CD8-positive, alpha-beta memory T cell (primary cell): ENCODE measurements at regions not wholly inside any gene's neighbourhood (a gene's known extent, or its start where the extent isn't known, plus 50 kb on each side); places are given as distances from the start of the nearest gene placed in this dataset.

ENCODE experiments used
- CTCF ChIA-PET: fragments of 350-600 bp; sonication (Branson Sonifier 250); formaldehyde crosslinking; loops from one replicate; lab custom pipeline; 2021; ENCODE audit warnings: antibody characterized with exemption; lab: Charles Lee
- POLR2A ChIA-PET: fragments of 350-600 bp; sonication (Branson Sonifier 250); formaldehyde crosslinking; loops from one replicate; lab custom pipeline; 2021; ENCODE audit warnings: antibody characterized with exemption; lab: Charles Lee
- DNase-seq, 5 donors: peaks; one replicate each; pipeline versions ENCODE4 v3.0.0 to v3.0.0-alpha.2; 2020 to 2022; ENCODE audit warnings: mixed read lengths in 1 of 5
- H3K27ac ChIP-seq: one replicate; pipeline ENCODE4 v1.7.0; 2013; ENCODE audit warnings: low read depth, mild to moderate bottlenecking, low read length, moderate library complexity
- H3K27me3 ChIP-seq: 2 replicates; pipeline ENCODE4 v1.7.0; 2013; ENCODE audit warnings: low read length, mild to moderate bottlenecking; ENCODE audit not compliant: insufficient read depth, poor library complexity, severe bottlenecking
- H3K36me3 ChIP-seq: 2 replicates; pipeline ENCODE4 v1.7.0; 2013; ENCODE audit warnings: mild to moderate bottlenecking, low read length, moderate library complexity; ENCODE audit not compliant: insufficient read depth
- H3K4me1 ChIP-seq: 2 replicates; pipeline ENCODE4 v1.7.0; 2013; ENCODE audit warnings: mild to moderate bottlenecking, low read length, moderate library complexity; ENCODE audit not compliant: insufficient read depth
- H3K4me3 ChIP-seq: 2 replicates; pipeline ENCODE4 v1.7.0; 2013; ENCODE audit warnings: mild to moderate bottlenecking, low read length
- H3K9me3 ChIP-seq: 2 replicates; pipeline ENCODE4 v1.7.0; 2013; ENCODE audit warnings: mild to moderate bottlenecking, low read length
- H3K27ac Mint-ChIP-seq, 8 donors: one replicate each; pipeline ENCODE4 v1.8.0; 2020 to 2021; ENCODE audit warnings: mixed read lengths in 8 of 8, mild to moderate bottlenecking in 6 of 8, inconsistent platforms in 3 of 8, moderate library complexity in 3 of 8
- H3K27me3 Mint-ChIP-seq, 2 donors: one replicate each; pipeline ENCODE4 v1.8.0; 2020 to 2021; ENCODE audit warnings: mixed read lengths in 2 of 2, mild to moderate bottlenecking in 1 of 2, moderate library complexity in 1 of 2
- H3K36me3 Mint-ChIP-seq, 3 donors: one replicate each; pipeline ENCODE4 v1.8.0; 2020 to 2021; ENCODE audit warnings: mixed read lengths in 3 of 3, inconsistent platforms in 1 of 3, mild to moderate bottlenecking in 1 of 3
- H3K4me1 Mint-ChIP-seq, 3 donors: one replicate each; pipeline ENCODE4 v1.8.0; 2020 to 2021; ENCODE audit warnings: mixed read lengths in 3 of 3, inconsistent platforms in 1 of 3, mild to moderate bottlenecking in 1 of 3
- H3K4me3 Mint-ChIP-seq, 7 donors: one replicate each; pipeline ENCODE4 v1.8.0; 2020 to 2021; ENCODE audit warnings: mixed read lengths in 7 of 7, mild to moderate bottlenecking in 6 of 7, moderate library complexity in 4 of 7, inconsistent platforms in 2 of 7
- H3K9me3 Mint-ChIP-seq, 5 donors: one replicate each; pipeline ENCODE4 v1.8.0; 2020 to 2022; ENCODE audit warnings: mixed read lengths in 5 of 5, mild to moderate bottlenecking in 3 of 5, moderate library complexity in 2 of 5, inconsistent platforms in 1 of 5

GRCh38 chr7:135822376-135822775, 73.8 kb upstream of the FAM180A start:
- Histone ChIP-seq H3K36me3 (no peaks in the 10 kb centered on the region), H3K27me3 (peaks cover 3% of the 10 kb centered on the region), H3K4me3 (no peak overlapping the region), H3K27ac (no peak overlapping the region), H3K9me3 (no peaks in the 10 kb centered on the region), H3K4me1 (no peaks in the 10 kb centered on the region)
- POLR2A ChIA-PET: no interaction called here
- CTCF ChIA-PET: no interaction called here
- no peak overlapping the region for H3K27ac Mint-ChIP-seq
- no peaks in the 10 kb centered on the region for H3K4me1 Mint-ChIP-seq
- peaks cover 2 to 6% of the 10 kb centered on the region in 2 donors for H3K27me3 Mint-ChIP-seq
- no peak for DNase-seq
- no peaks in the 10 kb centered on the region for H3K9me3 Mint-ChIP-seq
- H3K36me3 Mint-ChIP-seq: no peaks in the 10 kb centered on the region
- no peak overlapping the region for H3K4me3 Mint-ChIP-seq

DNA sequence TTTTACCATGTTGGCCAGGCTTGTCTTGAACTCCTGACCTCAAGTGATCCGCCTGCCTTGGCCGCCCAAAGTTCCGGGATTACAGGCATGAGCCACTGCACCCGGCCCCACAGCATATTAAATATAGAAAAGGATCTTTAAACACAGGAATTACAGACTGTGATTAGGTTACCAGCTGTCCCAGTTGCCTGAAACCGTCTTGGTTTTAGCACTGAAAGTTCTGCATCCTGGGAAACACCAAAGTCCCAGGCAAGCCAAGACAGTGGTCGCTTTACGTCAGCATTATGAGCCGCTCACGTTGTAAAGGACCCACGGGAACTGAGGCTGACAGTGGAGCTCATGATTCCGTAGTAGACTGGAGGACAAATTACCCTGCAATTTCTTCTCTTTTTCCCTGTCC, 69.0 kb upstream of the FAM180A start:
- ChIA-PET CTCF (interaction anchor here (1.1 kb wide), 1 partner anchor 11 kb away, joined by 3 read pairs; no protein-coding TSS in a partner anchor), POLR2A (interaction anchor here (0.5 kb wide), 1 partner anchor 412 kb away, joined by 3 read pairs; no protein-coding TSS in a partner anchor)
- no peaks in the 10 kb centered on the region for H3K4me1 Mint-ChIP-seq
- H3K36me3 Mint-ChIP-seq: no peaks in the 10 kb centered on the region
- no peak overlapping the region for H3K4me3 ChIP-seq
- no peaks in the 10 kb centered on the region for H3K4me1 ChIP-seq
- H3K9me3 Mint-ChIP-seq: no peaks in the 10 kb centered on the region
- H3K36me3 ChIP-seq: no peaks in the 10 kb centered on the region
- peaks cover 7 to 13% of the 10 kb centered on the region in 2 donors for H3K27me3 Mint-ChIP-seq
- no peak for DNase-seq
- H3K4me3 Mint-ChIP-seq: no peak overlapping the region
- H3K27ac ChIP-seq: no peak overlapping the region
- no peak overlapping the region for H3K27ac Mint-ChIP-seq
- H3K27me3 ChIP-seq: peaks cover 3% of the 10 kb centered on the region
- no peaks in the 10 kb centered on the region for H3K9me3 ChIP-seq

- no peak overlapping the region for H3K4me3 ChIP-seq
- Mint-ChIP-seq H3K27me3 (peaks cover 7 to 13% of the 10 kb centered on the region in 2 donors), H3K9me3 (no peaks in the 10 kb centered on the region), H3K36me3 (no peaks in the 10 kb centered on the region), H3K27ac (peak overlapping the region in 1 of 8 donors; percentile 5), H3K4me1 (peaks cover 0 to 6% (median 0%) of the 10 kb centered on the region in 3 donors), H3K4me3 (no peak overlapping the region)
- ChIA-PET POLR2A (no interaction called here), CTCF (interaction anchor here (1.4 kb wide), 1 partner anchor 195 kb away, joined by 5 read pairs; no protein-coding TSS in a partner anchor)
- H3K4me1 ChIP-seq: no peaks in the 10 kb centered on the region
- H3K27ac ChIP-seq: no peak overlapping the region
- no peak for DNase-seq
- H3K36me3 ChIP-seq: no peaks in the 10 kb centered on the region
- no peaks in the 10 kb centered on the region for H3K9me3 ChIP-seq
- H3K27me3 ChIP-seq: no peaks in the 10 kb centered on the region
Observed at GRCh38 chr7:135815033-135815432, 66.4 kb upstream of the FAM180A start.

GRCh38 chr7:135812148-135812547, 63.5 kb upstream of the FAM180A start:
- Mint-ChIP-seq H3K27ac (peak overlapping the region in 1 of 8 donors; percentile 31), H3K4me1 (peaks cover 0 to 11% (median 6%) of the 10 kb centered on the region in 3 donors), H3K27me3 (peaks cover 4 to 13% of the 10 kb centered on the region in 2 donors), H3K9me3 (peaks cover 0 to 1% (median 0%) of the 10 kb centered on the region in 5 donors), H3K36me3 (no peaks in the 10 kb centered on the region), H3K4me3 (no peak overlapping the region)
- ChIA-PET POLR2A (no interaction called here), CTCF (interaction anchor here (1.4 kb wide), 1 partner anchor 12 kb away, joined by 3 read pairs; no protein-coding TSS in a partner anchor)
- H3K27me3 ChIP-seq: no peaks in the 10 kb centered on the region
- H3K27ac ChIP-seq: no peak overlapping the region
- no peaks in the 10 kb centered on the region for H3K4me1 ChIP-seq
- no peaks in the 10 kb centered on the region for H3K9me3 ChIP-seq
- no peak overlapping the region for H3K4me3 ChIP-seq
- no peak for DNase-seq
- no peaks in the 10 kb centered on the region for H3K36me3 ChIP-seq

DNA sequence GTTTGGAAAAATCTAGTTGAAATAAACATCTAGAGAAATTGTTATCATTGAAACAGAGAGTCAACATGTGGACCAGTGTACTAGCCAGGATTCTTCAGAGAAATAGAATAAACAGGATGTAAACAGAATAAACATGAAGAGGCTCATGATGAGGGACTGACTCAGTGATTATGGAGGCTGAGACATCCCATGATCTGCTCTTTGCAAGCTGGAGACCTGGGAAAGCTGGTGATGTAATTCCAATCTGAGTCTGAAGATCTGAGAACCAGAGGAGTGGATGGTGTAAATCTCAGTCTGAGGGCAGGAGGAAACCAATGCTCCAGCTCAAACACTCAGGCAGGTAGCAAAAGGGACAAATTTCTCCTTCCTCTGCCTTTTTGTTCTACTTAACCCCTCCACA, 62.9 kb upstream of the FAM180A start:
- ChIA-PET POLR2A (interaction anchor here (0.7 kb wide), 1 partner anchor 183 kb away, joined by 3 read pairs; no protein-coding TSS in a partner anchor), CTCF (no interaction called here)
- Histone ChIP-seq H3K27me3 (no peaks in the 10 kb centered on the region), H3K4me3 (no peak overlapping the region), H3K36me3 (no peaks in the 10 kb centered on the region), H3K4me1 (no peaks in the 10 kb centered on the region), H3K9me3 (no peaks in the 10 kb centered on the region), H3K27ac (no peak overlapping the region)
- DNase-seq: no peak
- peaks cover 0 to 1% (median 0%) of the 10 kb centered on the region in 5 donors for H3K9me3 Mint-ChIP-seq
- peak overlapping the region in 2 of 8 donors; percentile 15 to 36 for H3K27ac Mint-ChIP-seq
- H3K4me1 Mint-ChIP-seq: peaks cover 0 to 11% (median 6%) of the 10 kb centered on the region in 3 donors
- H3K4me3 Mint-ChIP-seq: peak overlapping the region in 1 of 7 donors; percentile 25
- H3K27me3 Mint-ChIP-seq: peaks cover 4 to 13% of the 10 kb centered on the region in 2 donors
- no peaks in the 10 kb centered on the region for H3K36me3 Mint-ChIP-seq

GRCh38 chr7:135808206-135808605, 59.6 kb upstream of the FAM180A start:
- Histone ChIP-seq H3K36me3 (no peaks in the 10 kb centered on the region), H3K27ac (no peak overlapping the region), H3K4me1 (no peaks in the 10 kb centered on the region), H3K4me3 (no peak overlapping the region), H3K27me3 (no peaks in the 10 kb centered on the region), H3K9me3 (no peaks in the 10 kb centered on the region)
- Mint-ChIP-seq H3K4me1 (peaks cover 0 to 11% (median 6%) of the 10 kb centered on the region in 3 donors), H3K4me3 (no peak overlapping the region), H3K9me3 (peaks cover 0 to 1% (median 0%) of the 10 kb centered on the region in 5 donors), H3K27ac (peak overlapping the region in 1 of 8 donors; percentile 51), H3K36me3 (no peaks in the 10 kb centered on the region), H3K27me3 (no peaks in the 10 kb centered on the region)
- CTCF ChIA-PET: interaction anchor here (0.8 to 1.3 kb wide), 2 partner anchors 10 to 201 kb away, joined by 3 read pairs; no protein-coding TSS in a partner anchor
- POLR2A ChIA-PET: no interaction called here
- DNase-seq: no peak

- H3K4me3 ChIP-seq: no peak overlapping the region
- DNase-seq: no peak
- H3K9me3 Mint-ChIP-seq: no peaks in the 10 kb centered on the region
- no peaks in the 10 kb centered on the region for H3K36me3 Mint-ChIP-seq
- H3K27ac ChIP-seq: no peak overlapping the region
- H3K4me1 Mint-ChIP-seq: peaks cover 5 to 9% (median 8%) of the 10 kb centered on the region in 3 donors
- H3K27me3 ChIP-seq: peaks cover 15% of the 10 kb centered on the region
- H3K4me1 ChIP-seq: peaks cover 5% of the 10 kb centered on the region
- H3K9me3 ChIP-seq: no peaks in the 10 kb centered on the region
- H3K4me3 Mint-ChIP-seq: no peak overlapping the region
- H3K36me3 ChIP-seq: no peaks in the 10 kb centered on the region
- ChIA-PET CTCF (no interaction called here), POLR2A (no interaction called here)
- no peak overlapping the region for H3K27ac Mint-ChIP-seq
- peaks cover 2 to 23% of the 10 kb centered on the region in 2 donors for H3K27me3 Mint-ChIP-seq
Observed at GRCh38 chr7:135803143-135803542, 54.5 kb upstream of the FAM180A start.

- H3K4me3 Mint-ChIP-seq: no peak overlapping the region
- CTCF ChIA-PET: no interaction called here
- no peaks in the 10 kb centered on the region for H3K9me3 ChIP-seq
- POLR2A ChIA-PET: no interaction called here
- H3K9me3 Mint-ChIP-seq: no peaks in the 10 kb centered on the region
- H3K36me3 Mint-ChIP-seq: no peaks in the 10 kb centered on the region
- H3K27me3 Mint-ChIP-seq: peaks cover 2 to 23% of the 10 kb centered on the region in 2 donors
- DNase-seq: no peak
- H3K36me3 ChIP-seq: no peaks in the 10 kb centered on the region
- peaks cover 5% of the 10 kb centered on the region for H3K4me1 ChIP-seq
- peaks cover 5 to 9% (median 8%) of the 10 kb centered on the region in 3 donors for H3K4me1 Mint-ChIP-seq
- H3K27ac ChIP-seq: no peak overlapping the region
- peaks cover 15% of the 10 kb centered on the region for H3K27me3 ChIP-seq
- no peak overlapping the region for H3K27ac Mint-ChIP-seq
- no peak overlapping the region for H3K4me3 ChIP-seq
Observed at GRCh38 chr7:135802697-135803096, 54.1 kb upstream of the FAM180A start.
